GM12891 (cell line): ENCODE measurements at regions not wholly inside any gene's neighbourhood (a gene's known extent, or its start where the extent isn't known, plus 50 kb on each side); places are given as distances from the start of the nearest gene placed in this dataset.

Experiments used
- PAX5 ChIP-seq: IDR thresholded peaks from 2 replicates; pipeline ENCODE4 v1.6.1; 2011; ENCODE audit warnings: low read length, moderate library complexity, mild to moderate bottlenecking; ENCODE audit not compliant: insufficient read depth, severe bottlenecking
- POLR2A ChIP-seq: IDR thresholded peaks from 2 replicates; pipeline ENCODE4 v1.6.1; 2011; ENCODE audit warnings: low read depth, low read length, control low read depth
- POLR2AphosphoS5 ChIP-seq: IDR thresholded peaks from 2 replicates; pipeline ENCODE4 v1.6.1; 2011; ENCODE audit warnings: low read depth, low read length, control low read depth
- POU2F2 ChIP-seq: IDR thresholded peaks from 2 replicates; pipeline ENCODE4 v1.6.1; 2011; ENCODE audit warnings: low read depth, mild to moderate bottlenecking, control low read depth, low read length, moderate library complexity
- SPI1 ChIP-seq: IDR thresholded peaks from 2 replicates; pipeline ENCODE4 v1.6.1; 2011; ENCODE audit warnings: low read depth, low read length, control low read depth
- TAF1 ChIP-seq: IDR thresholded peaks from 2 replicates; pipeline ENCODE4 v1.6.1; 2011; ENCODE audit warnings: low read depth, low read length, control low read depth

- TF ChIP-seq TAF1 = no peak
- no peak for TF ChIP-seq POLR2AphosphoS5
- no peak for TF ChIP-seq POLR2A
- TF ChIP-seq PAX5 = no peak
- no peak for TF ChIP-seq SPI1
- TF ChIP-seq POU2F2 = no peak
These were observed 508.8 kb downstream of the PSAT1 start for GRCh38 chr9:78805771-78806170.
